Endothelial cell of umbilical vein (primary cell): ENCODE measurements at regions not wholly inside any gene's neighbourhood (a gene's known extent, or its start where the extent isn't known, plus 50 kb on each side); places are given as distances from the start of the nearest gene placed in this dataset.

Experiments used
- BruUV-seq: library from RNA; stranded (reverse); fragments of 400-500 nt; replicated peaks from 2 replicates; lab custom pipeline; 2021; lab: Mats Ljungman, UMichigan
- CTCF ChIA-PET: fragments of 300-600, 350-600 bp; sonication (Branson Sonifier 250); formaldehyde crosslinking; loops from one replicate; lab custom pipeline; 2021; ENCODE audit warnings: antibody characterized with exemption, inconsistent platforms; lab: Charles Lee
- POLR2A ChIA-PET: fragments of 300-600, 350-600 bp; sonication (Branson Sonifier 250); formaldehyde crosslinking; loops from one replicate; lab custom pipeline; 2021; ENCODE audit warnings: antibody characterized with exemption, inconsistent platforms; lab: Charles Lee
- DNase-seq: peaks from one replicate; pipeline ENCODE4 v3.0.0-alpha.2; 2011; ENCODE audit warnings: low read depth, low spot score
- FAIRE-seq: peaks from 2 replicates; lab custom pipeline; 2011; peaks lifted over from hg19 to GRCh38; lab: Jason Lieb, UNC
- H2AFZ ChIP-seq: 2 replicates; pipeline ENCODE4 v1.6.0; 2012; ENCODE audit warnings: low read depth, low read length, control low read depth, inconsistent platforms
- H3K27ac ChIP-seq: 2 replicates; pipeline ENCODE4 v1.5.1; 2011; ENCODE audit warnings: low read depth, mild to moderate bottlenecking, control low read depth, low read length, moderate library complexity; ENCODE audit not compliant: insufficient read depth
- H3K27me3 ChIP-seq, 2 experiments: 2 replicates each; pipeline versions ENCODE4 v1.6.0 to v1.6.1; 2011; ENCODE audit warnings: low read length in 2 of 2, mixed read lengths in 1 of 2; ENCODE audit not compliant: control insufficient read depth in 2 of 2, insufficient read depth in 2 of 2
- H3K36me3 ChIP-seq, 2 experiments: 2 replicates in 1 of 2; 3 replicates in 1 of 2; pipeline ENCODE4 v1.5.1; 2011; ENCODE audit warnings: low read length in 2 of 2, mild to moderate bottlenecking in 1 of 2, moderate library complexity in 1 of 2; ENCODE audit not compliant: control insufficient read depth in 2 of 2, insufficient read depth in 2 of 2; ENCODE audit errors: extremely low read depth in 1 of 2
- H3K4me1 ChIP-seq: 3 replicates; pipeline ENCODE4 v1.5.1; 2011; ENCODE audit warnings: mild to moderate bottlenecking, low read length; ENCODE audit not compliant: control insufficient read depth, insufficient read depth; ENCODE audit errors: extremely low read depth
- H3K4me2 ChIP-seq: 2 replicates; pipeline ENCODE4 v1.6.1; 2011; ENCODE audit warnings: low read length, control low read depth, mixed read lengths; ENCODE audit not compliant: insufficient read depth
- H3K4me3 ChIP-seq, 3 experiments: fragments of 200-600 bp in 1 of 3; sonication (generic), shearing (Covaris generic) in 1 of 3; replicated peaks in 1 of 3; 2 replicates each; pipeline ENCODE4 v1.5.1; 2011 to 2016; ENCODE audit warnings: control low read depth in 3 of 3, low read length in 3 of 3, mild to moderate bottlenecking in 2 of 3, inconsistent platforms in 1 of 3, low read depth in 1 of 3, moderate library complexity in 1 of 3; ENCODE audit not compliant: insufficient read depth in 1 of 3
- H3K79me2 ChIP-seq: 2 replicates; pipeline ENCODE4 v1.6.0; 2012; ENCODE audit warnings: low read length, inconsistent platforms; ENCODE audit not compliant: control insufficient read depth, insufficient read depth
- H3K9ac ChIP-seq: replicated peaks from 2 replicates; pipeline ENCODE3; 2011; ENCODE audit warnings: low read length, control low read depth; ENCODE audit not compliant: insufficient read depth; ENCODE audit errors: extremely low read depth
- H3K9me1 ChIP-seq: replicated peaks from 3 replicates; pipeline ENCODE4 v1.6.0; 2011; ENCODE audit warnings: mild to moderate bottlenecking, low read length; ENCODE audit not compliant: control insufficient read depth, insufficient read depth; ENCODE audit errors: extremely low read depth
- H3K9me3 ChIP-seq: replicated peaks from 2 replicates; pipeline ENCODE4 v1.5.1; 2012; ENCODE audit warnings: low read length, inconsistent platforms; ENCODE audit not compliant: control insufficient read depth, insufficient read depth
- H4K20me1 ChIP-seq: replicated peaks from 2 replicates; pipeline ENCODE3; 2011; ENCODE audit warnings: mild to moderate bottlenecking, low read length; ENCODE audit not compliant: control insufficient read depth, insufficient read depth; ENCODE audit errors: extremely low read depth
- CTCF ChIP-seq, 2 donors: IDR thresholded peaks; 1 replicate in 1 of 2; 2 replicates in 1 of 2; pipeline ENCODE4 v1.5.1; 2011; ENCODE audit warnings: low read length in 2 of 2, mild to moderate bottlenecking in 2 of 2, moderate library complexity in 2 of 2, control low read depth in 1 of 2, inconsistent platforms in 1 of 2, low read depth in 1 of 2; ENCODE audit not compliant: insufficient read depth in 1 of 2; ENCODE audit errors: extremely low read depth in 1 of 2
- FOS ChIP-seq: IDR thresholded peaks from 2 replicates; pipeline ENCODE4 v1.6.1; 2011; ENCODE audit warnings: mild to moderate bottlenecking, low read length, moderate library complexity, borderline replicate concordance; ENCODE audit not compliant: insufficient read depth
- GATA2 ChIP-seq: IDR thresholded peaks from 2 replicates; pipeline ENCODE4 v1.7.0; 2011; ENCODE audit warnings: low read depth, mild to moderate bottlenecking, moderate library complexity, mixed read lengths, low read length; ENCODE audit not compliant: insufficient read length, insufficient read depth
- JUN ChIP-seq: IDR thresholded peaks from 2 replicates; pipeline ENCODE4 v1.6.1; 2011; ENCODE audit warnings: borderline replicate concordance, low read depth; ENCODE audit not compliant: insufficient read length, insufficient read depth
- MAX ChIP-seq: IDR thresholded peaks from 2 replicates; pipeline ENCODE4 v1.6.1; 2011; ENCODE audit not compliant: insufficient read depth, insufficient read length
- MYC ChIP-seq: IDR thresholded peaks from one replicate; pipeline ENCODE4 v1.6.1; 2011; ENCODE audit warnings: mild to moderate bottlenecking, low read depth, low read length
- POLR2A ChIP-seq: IDR thresholded peaks from 2 replicates; pipeline ENCODE4 v1.6.1; 2012; ENCODE audit warnings: low read depth, mild to moderate bottlenecking, control low read depth, low read length
- dilution Hi-C: fragments of 300-500 bp; cut with MboI; formaldehyde crosslinking; loops from one replicate; pipeline ENCODE4 v1.15.0; 2019; ENCODE audit warnings: low sequenced_read_pairs; ENCODE audit not compliant: extremely low pct_ligation_motif_present
- intact Hi-C: fragments of 100-400 bp; cut with micrococcal nuclease; formaldehyde crosslinking; loops from one replicate; pipeline ENCODE4 v1.10.0; 2022

- Histone ChIP-seq H3K27ac (no peak overlapping the region), H3K79me2 (no peaks in the 10 kb centered on the region), H3K4me2 (no peak overlapping the region), H3K27me3 (no peaks in the 10 kb centered on the region), H3K36me3 (no peaks in the 10 kb centered on the region), H3K9ac (no peak overlapping the region), H2AFZ (no peak overlapping the region), H3K9me3 (no peaks in the 10 kb centered on the region), H3K4me3 (no peak overlapping the region), H4K20me1 (no peaks in the 10 kb centered on the region), H3K4me1 (no peaks in the 10 kb centered on the region), H3K9me1 (no peaks in the 10 kb centered on the region)
- no TSS peak for BruUV-seq
- ChIA-PET CTCF (no interaction called here), POLR2A (no interaction called here)
- DNase-seq (no peak), FAIRE-seq (no peak)
- dilution Hi-C loops = no loop called here
- TF ChIP-seq POLR2A (no peak), GATA2 (no peak), JUN (no peak), MYC (no peak), MAX (no peak)
- intact Hi-C loops = no loop called here
These were observed 189.0 kb upstream of the COPS8 start for GRCh38 chr2:236896688-236897087.

- Histone ChIP-seq H2AFZ (no peak overlapping the region), H3K4me1 (no peaks in the 10 kb centered on the region), H3K9me3 (no peaks in the 10 kb centered on the region), H3K9ac (no peak overlapping the region), H3K36me3 (no peaks in the 10 kb centered on the region), H3K79me2 (no peaks in the 10 kb centered on the region), H3K27me3 (peaks cover 0 to 2% of the 10 kb centered on the region in 2 experiments), H4K20me1 (no peaks in the 10 kb centered on the region), H3K27ac (no peak overlapping the region), H3K4me3 (no peak overlapping the region), H3K4me2 (no peak overlapping the region), H3K9me1 (no peaks in the 10 kb centered on the region)
- dilution Hi-C loops = no loop called here
- intact Hi-C loops = no loop called here
- ChIA-PET CTCF (no interaction called here), POLR2A (no interaction called here)
- no peak for FAIRE-seq
- no peak for DNase-seq
- TF ChIP-seq CTCF (IDR thresholded peaks at IDR 0.05; ENCODE audit: extremely low read depth in 1 of 2, insufficient read depth in 1 of 2, low read depth in 1 of 2, low read length in 2 of 2) (no peak), FOS (no peak), GATA2 (no peak)
- no TSS peak for BruUV-seq
These were observed 186.5 kb upstream of the COPS8 start for GRCh38 chr2:236899146-236899545.
